Endothelial cell (in vitro differentiated cells): ENCODE measurements at regions not wholly inside any gene's neighbourhood (a gene's known extent, or its start where the extent isn't known, plus 50 kb on each side); places are given as distances from the start of the nearest gene placed in this dataset.
"Not testable (repeated sequence)": the region's sequence is repeated elsewhere in the genome, so short reads cannot be mapped to it uniquely, and the experiment has no call there.

Experiments
- DNase-seq: peaks from one replicate; pipeline ENCODE4 v3.0.0; 2021; ENCODE audit warnings: low spot score
- H3K27ac Mint-ChIP-seq: one replicate; pipeline ENCODE4 v1.8.0; 2021; ENCODE audit warnings: mixed read lengths, inconsistent platforms; ENCODE audit not compliant: unreplicated experiment
- H3K27me3 Mint-ChIP-seq: one replicate; pipeline ENCODE4 v1.8.0; 2021; ENCODE audit warnings: mild to moderate bottlenecking, moderate library complexity, mixed read lengths, inconsistent platforms; ENCODE audit not compliant: unreplicated experiment
- H3K36me3 Mint-ChIP-seq: one replicate; pipeline ENCODE4 v1.8.0; 2021; ENCODE audit warnings: mild to moderate bottlenecking, low read depth, mixed read lengths, inconsistent platforms; ENCODE audit not compliant: unreplicated experiment
- H3K4me1 Mint-ChIP-seq: one replicate; pipeline ENCODE4 v1.8.0; 2021; ENCODE audit warnings: mild to moderate bottlenecking, mixed read lengths, inconsistent platforms; ENCODE audit not compliant: unreplicated experiment
- H3K4me3 Mint-ChIP-seq: one replicate; pipeline ENCODE4 v1.8.0; 2021; ENCODE audit warnings: mild to moderate bottlenecking, mixed read lengths, inconsistent platforms; ENCODE audit not compliant: unreplicated experiment
- H3K9me3 Mint-ChIP-seq: one replicate; pipeline ENCODE4 v1.8.0; 2021; ENCODE audit warnings: mixed read lengths, inconsistent platforms; ENCODE audit not compliant: unreplicated experiment
- TF ChIP-seq, protein P1 (sequence below): fragments of 200-600 bp; sonication (generic); IDR thresholded peaks from one replicate; pipeline ENCODE4 v1.5.0; 2021; ENCODE audit warnings: antibody characterized with exemption; ENCODE audit not compliant: unreplicated experiment

- no peak overlapping the region for H3K27ac Mint-ChIP-seq
- peaks cover 16% of the 10 kb centered on the region for H3K4me1 Mint-ChIP-seq
- no peak for DNase-seq
- TF ChIP-seq, protein P1, sequence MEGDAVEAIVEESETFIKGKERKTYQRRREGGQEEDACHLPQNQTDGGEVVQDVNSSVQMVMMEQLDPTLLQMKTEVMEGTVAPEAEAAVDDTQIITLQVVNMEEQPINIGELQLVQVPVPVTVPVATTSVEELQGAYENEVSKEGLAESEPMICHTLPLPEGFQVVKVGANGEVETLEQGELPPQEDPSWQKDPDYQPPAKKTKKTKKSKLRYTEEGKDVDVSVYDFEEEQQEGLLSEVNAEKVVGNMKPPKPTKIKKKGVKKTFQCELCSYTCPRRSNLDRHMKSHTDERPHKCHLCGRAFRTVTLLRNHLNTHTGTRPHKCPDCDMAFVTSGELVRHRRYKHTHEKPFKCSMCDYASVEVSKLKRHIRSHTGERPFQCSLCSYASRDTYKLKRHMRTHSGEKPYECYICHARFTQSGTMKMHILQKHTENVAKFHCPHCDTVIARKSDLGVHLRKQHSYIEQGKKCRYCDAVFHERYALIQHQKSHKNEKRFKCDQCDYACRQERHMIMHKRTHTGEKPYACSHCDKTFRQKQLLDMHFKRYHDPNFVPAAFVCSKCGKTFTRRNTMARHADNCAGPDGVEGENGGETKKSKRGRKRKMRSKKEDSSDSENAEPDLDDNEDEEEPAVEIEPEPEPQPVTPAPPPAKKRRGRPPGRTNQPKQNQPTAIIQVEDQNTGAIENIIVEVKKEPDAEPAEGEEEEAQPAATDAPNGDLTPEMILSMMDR, result no peak
- H3K9me3 Mint-ChIP-seq, result no peaks in the 10 kb centered on the region
- H3K27me3 Mint-ChIP-seq, result no peaks in the 10 kb centered on the region
- H3K36me3 Mint-ChIP-seq, result no peaks in the 10 kb centered on the region
- H3K4me3 Mint-ChIP-seq, result no peak overlapping the region
These were observed 55.1 kb upstream of the TLR4 start for GRCh38 chr9:117649126-117649525.

DNA sequence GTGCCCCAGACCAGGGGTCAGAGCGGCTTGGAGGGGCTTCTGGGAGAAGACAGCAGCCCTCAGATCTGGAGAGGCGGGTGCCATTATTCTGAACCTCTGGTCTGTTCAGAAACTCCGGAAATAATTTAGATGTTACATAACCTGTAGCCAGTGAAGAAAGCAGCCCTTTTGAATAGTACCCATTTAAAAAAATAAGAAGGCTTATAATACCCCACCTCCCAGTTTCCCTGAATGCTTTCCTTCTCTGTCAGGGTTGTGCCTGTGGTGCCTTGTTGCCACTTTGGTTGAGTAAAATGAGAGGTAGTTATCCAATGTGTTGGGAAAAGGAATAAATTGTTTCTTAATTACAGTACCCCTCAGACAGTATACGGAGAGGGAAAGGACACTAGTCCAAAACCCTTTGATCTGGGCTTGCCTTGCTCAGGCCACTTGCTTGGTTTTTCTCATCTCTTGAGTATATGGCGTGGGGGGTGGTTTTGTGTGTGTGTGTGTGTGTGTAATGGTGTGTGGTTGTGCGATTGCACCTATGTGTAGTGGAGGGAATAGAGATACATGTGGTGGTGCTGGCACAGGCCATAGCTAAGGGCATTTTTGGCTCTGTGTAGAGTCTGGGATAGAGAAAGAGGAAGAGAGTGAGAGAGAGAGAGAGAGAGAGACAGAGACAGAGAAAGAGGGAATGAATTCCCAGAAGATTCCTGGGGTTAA is 59.1 kb upstream of the TLR4 start:
- no peak for DNase-seq
- H3K4me1 Mint-ChIP-seq, result peaks cover 21% of the 10 kb centered on the region
- H3K4me3 Mint-ChIP-seq, result no peak overlapping the region
- TF ChIP-seq, protein P1, result peak; percentile 30
- no peaks in the 10 kb centered on the region for H3K27me3 Mint-ChIP-seq
- no peaks in the 10 kb centered on the region for H3K9me3 Mint-ChIP-seq
- no peak overlapping the region for H3K27ac Mint-ChIP-seq
- no peaks in the 10 kb centered on the region for H3K36me3 Mint-ChIP-seq

DNA sequence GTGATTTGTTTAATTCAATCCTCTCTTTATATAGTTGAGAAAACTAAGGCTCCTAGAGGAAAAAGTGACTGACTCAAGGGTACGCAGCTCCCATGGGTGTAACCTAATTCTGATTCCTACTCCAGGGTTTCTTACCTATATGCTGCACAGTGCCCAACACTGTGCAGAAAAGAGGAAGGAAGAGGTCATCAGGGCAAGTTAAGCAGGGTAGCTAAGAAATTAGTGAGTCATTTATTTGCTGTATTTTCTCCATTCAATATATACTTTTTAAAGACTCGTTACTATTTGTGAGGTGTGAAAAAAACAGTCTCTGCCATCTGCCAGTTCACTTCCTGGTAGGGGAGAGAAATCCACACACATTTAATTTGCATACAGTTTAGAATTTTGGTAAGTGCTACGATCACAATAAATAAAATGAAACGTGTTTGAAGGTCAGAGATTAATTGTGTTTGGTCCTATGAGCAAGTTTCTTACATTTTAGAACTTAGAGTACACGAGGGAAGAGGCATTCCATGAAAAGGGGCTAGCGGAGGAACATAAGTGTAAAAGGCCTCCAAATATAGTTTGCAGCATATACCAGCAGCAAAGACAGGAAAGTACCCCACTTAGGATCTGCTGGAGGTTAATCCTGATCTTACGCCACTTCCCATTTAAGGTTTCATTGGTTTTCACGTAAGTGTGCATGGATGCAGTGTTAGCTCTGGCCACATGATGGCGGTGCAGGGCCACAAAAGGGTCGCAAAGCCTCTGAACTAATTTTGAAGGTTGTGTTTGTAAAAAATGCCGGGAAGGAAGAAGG is 59.9 kb upstream of the TLR4 start:
- no peaks in the 10 kb centered on the region for H3K9me3 Mint-ChIP-seq
- H3K27ac Mint-ChIP-seq, result no peak overlapping the region
- no peak overlapping the region for H3K4me3 Mint-ChIP-seq
- peak; percentile 72 for DNase-seq
- TF ChIP-seq, protein P1, result peak; percentile 97
- no peaks in the 10 kb centered on the region for H3K36me3 Mint-ChIP-seq
- no peaks in the 10 kb centered on the region for H3K27me3 Mint-ChIP-seq
- peaks cover 21% of the 10 kb centered on the region for H3K4me1 Mint-ChIP-seq

DNA sequence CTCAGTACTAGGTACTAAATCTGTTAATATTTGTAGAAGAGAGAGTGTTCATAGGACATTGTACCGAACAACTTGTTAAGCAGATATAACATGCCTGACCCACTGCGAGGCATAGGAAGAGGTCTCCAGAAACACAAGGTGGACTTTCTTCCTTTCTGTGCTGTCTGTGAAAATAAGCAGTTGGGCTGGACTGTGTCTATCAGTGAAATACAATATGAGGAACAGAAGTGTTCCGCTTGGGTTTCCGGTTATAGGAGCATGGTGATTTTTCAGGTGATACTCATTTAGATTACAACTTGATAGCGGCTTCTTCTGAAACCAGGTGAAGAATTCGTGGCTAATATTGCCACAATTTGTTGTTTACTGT is 60.9 kb upstream of the TLR4 start:
- TF ChIP-seq, protein P1, result no peak
- Mint-ChIP-seq H3K27me3 (no peaks in the 10 kb centered on the region), H3K4me1 (peaks cover 21% of the 10 kb centered on the region), H3K4me3 (no peak overlapping the region), H3K9me3 (no peaks in the 10 kb centered on the region), H3K36me3 (no peaks in the 10 kb centered on the region), H3K27ac (no peak overlapping the region)
- DNase-seq, result no peak

GRCh38 chr9:117642571-117643287 is 61.5 kb upstream of the TLR4 start:
- not testable (repeated sequence) for H3K36me3 Mint-ChIP-seq, DNase-seq, H3K4me3 Mint-ChIP-seq, H3K27ac Mint-ChIP-seq, H3K9me3 Mint-ChIP-seq, H3K27me3 Mint-ChIP-seq
- peaks cover 21% of the 10 kb centered on the region for H3K4me1 Mint-ChIP-seq
